ENCODE measurements at regions not wholly inside any gene's neighbourhood (a gene's known extent, or its start where the extent isn't known, plus 50 kb on each side); places are given as distances from the start of the nearest gene placed in this dataset.

DNA sequence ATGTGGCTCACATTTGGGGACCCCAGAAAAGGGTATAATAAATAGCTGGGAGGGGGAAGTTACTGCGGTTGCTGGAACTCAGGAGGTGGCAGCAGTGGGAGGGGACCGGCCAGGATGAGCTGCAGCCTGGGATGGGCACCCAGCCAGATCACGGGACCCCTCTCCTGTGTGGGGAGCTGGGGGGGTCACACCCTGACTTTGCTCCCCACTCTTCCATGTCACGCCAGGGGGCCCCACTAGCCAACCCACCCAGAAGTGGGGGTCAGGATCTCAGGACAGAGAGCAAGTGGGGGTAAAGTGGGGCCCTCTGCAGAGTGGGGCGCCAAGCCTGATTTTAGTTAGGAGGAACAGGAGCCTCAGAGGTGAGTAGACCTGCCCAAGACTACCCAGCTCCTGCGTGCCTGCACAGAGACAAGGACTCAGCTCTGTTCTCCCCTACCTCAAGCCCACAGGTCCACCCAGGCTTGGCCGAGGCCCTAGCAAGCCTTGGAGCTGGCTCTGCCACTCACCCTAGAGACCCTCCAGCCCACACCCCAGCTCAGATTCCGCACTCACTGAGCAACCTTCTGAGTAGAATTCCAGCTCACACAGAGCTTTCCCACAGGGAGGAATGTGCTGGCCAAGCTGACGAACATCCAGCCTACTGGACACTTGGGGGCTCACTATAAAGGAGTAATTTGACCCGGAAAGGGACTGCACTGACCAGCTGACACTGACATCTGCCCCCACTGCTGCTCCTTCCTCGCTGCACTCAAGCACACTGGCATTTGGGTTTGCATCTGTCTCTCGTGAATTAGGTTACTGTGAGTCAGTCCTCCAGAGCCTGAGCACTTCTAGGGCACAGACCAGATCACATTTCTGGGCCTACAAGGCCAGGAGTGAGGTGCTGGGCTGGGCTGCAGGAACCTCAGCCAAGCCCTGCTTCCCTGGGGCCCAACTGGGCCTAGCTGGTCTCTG, 310.1 kb downstream of the C16orf95 start:
- H3K79me2 ChIP-seq (ENCODE audit: control insufficient read depth, insufficient read depth, low read length), result no peaks in the 10 kb centered on the region
- H3K4me1 ChIP-seq (ENCODE audit: control insufficient read depth, extremely low read depth, insufficient read depth, low read length), result no peaks in the 10 kb centered on the region
- peak in 1 of 2 donors; percentile 17 for DNase-seq (ENCODE audit: low read depth in 2 of 2)
- no peaks in the 10 kb centered on the region for H3K27me3 ChIP-seq (ENCODE audit: control insufficient read depth, insufficient read depth, low read length)
- TF ChIP-seq, protein P1, sequence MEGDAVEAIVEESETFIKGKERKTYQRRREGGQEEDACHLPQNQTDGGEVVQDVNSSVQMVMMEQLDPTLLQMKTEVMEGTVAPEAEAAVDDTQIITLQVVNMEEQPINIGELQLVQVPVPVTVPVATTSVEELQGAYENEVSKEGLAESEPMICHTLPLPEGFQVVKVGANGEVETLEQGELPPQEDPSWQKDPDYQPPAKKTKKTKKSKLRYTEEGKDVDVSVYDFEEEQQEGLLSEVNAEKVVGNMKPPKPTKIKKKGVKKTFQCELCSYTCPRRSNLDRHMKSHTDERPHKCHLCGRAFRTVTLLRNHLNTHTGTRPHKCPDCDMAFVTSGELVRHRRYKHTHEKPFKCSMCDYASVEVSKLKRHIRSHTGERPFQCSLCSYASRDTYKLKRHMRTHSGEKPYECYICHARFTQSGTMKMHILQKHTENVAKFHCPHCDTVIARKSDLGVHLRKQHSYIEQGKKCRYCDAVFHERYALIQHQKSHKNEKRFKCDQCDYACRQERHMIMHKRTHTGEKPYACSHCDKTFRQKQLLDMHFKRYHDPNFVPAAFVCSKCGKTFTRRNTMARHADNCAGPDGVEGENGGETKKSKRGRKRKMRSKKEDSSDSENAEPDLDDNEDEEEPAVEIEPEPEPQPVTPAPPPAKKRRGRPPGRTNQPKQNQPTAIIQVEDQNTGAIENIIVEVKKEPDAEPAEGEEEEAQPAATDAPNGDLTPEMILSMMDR (conservative IDR thresholded peaks at IDR 0.05 in 1 of 2, IDR thresholded peaks at IDR 0.05 in 1 of 2; ENCODE audit: low read depth in 1 of 2, low read length in 2 of 2), result no peak
- no peak for TF ChIP-seq EZH2 (IDR thresholded peaks at IDR 0.05; ENCODE audit: low read length, missing control alignments)
- H4K20me1 ChIP-seq (ENCODE audit: control insufficient read depth, extremely low read depth, insufficient read depth, low read length), result no peaks in the 10 kb centered on the region
- no peaks in the 10 kb centered on the region for H3K36me3 ChIP-seq (ENCODE audit: control insufficient read depth, insufficient read depth, low read length)
- H2AFZ ChIP-seq (ENCODE audit: low read length), result no peak overlapping the region
- H3K4me3 ChIP-seq (replicated peaks in 1 of 4; ENCODE audit: control extremely low read depth in 1 of 4, insufficient read depth in 1 of 4, low read depth in 3 of 4, low read length in 4 of 4), result no peak overlapping the region
- no peaks in the 10 kb centered on the region for H3K9me3 ChIP-seq (ENCODE audit: control insufficient read depth, insufficient read depth, low read depth, low read length)
- no peak overlapping the region for H3K9ac ChIP-seq (ENCODE audit: insufficient read depth, low read length)
- H3K4me2 ChIP-seq (ENCODE audit: extremely low read depth, insufficient read depth, low read length), result no peak overlapping the region
- H3K27ac ChIP-seq (ENCODE audit: insufficient read depth, low read length), result no peak overlapping the region

DNA sequence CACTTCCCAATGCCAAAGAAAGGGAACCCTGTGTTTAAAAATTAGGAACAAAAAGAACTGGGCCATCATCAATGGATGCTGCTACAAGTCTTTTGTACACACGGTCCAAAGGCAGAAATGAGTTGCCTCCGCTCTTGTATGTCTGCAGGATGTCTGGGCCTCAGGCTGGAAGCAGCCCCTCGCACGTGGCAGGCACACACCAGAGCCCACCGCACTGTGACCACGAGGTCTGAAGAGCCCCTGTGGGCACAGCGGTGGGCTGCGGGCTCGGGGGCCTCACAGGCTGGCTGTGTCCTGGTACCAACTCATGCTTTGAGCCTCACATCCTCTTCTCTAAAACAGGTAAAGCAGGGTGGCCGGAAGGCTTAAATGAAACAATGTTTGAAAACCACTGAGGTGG, 309.3 kb downstream of the C16orf95 start:
- Histone ChIP-seq H3K79me2 (ENCODE audit: control insufficient read depth, insufficient read depth, low read length) (no peaks in the 10 kb centered on the region), H3K9me3 (ENCODE audit: control insufficient read depth, insufficient read depth, low read depth, low read length) (no peaks in the 10 kb centered on the region), H3K9ac (ENCODE audit: insufficient read depth, low read length) (no peak overlapping the region), H3K27ac (ENCODE audit: insufficient read depth, low read length) (no peak overlapping the region), H2AFZ (ENCODE audit: low read length) (no peak overlapping the region), H3K4me2 (ENCODE audit: extremely low read depth, insufficient read depth, low read length) (no peak overlapping the region), H3K4me3 (replicated peaks in 1 of 4; ENCODE audit: control extremely low read depth in 1 of 4, insufficient read depth in 1 of 4, low read depth in 3 of 4, low read length in 4 of 4) (no peak overlapping the region), H4K20me1 (ENCODE audit: control insufficient read depth, extremely low read depth, insufficient read depth, low read length) (no peaks in the 10 kb centered on the region), H3K27me3 (ENCODE audit: control insufficient read depth, insufficient read depth, low read length) (no peaks in the 10 kb centered on the region), H3K36me3 (ENCODE audit: control insufficient read depth, insufficient read depth, low read length) (no peaks in the 10 kb centered on the region), H3K4me1 (ENCODE audit: control insufficient read depth, extremely low read depth, insufficient read depth, low read length) (no peaks in the 10 kb centered on the region)
- TF ChIP-seq, protein P1 (conservative IDR thresholded peaks at IDR 0.05 in 1 of 2, IDR thresholded peaks at IDR 0.05 in 1 of 2; ENCODE audit: low read depth in 1 of 2, low read length in 2 of 2), result no peak
- no peak for TF ChIP-seq EZH2 (IDR thresholded peaks at IDR 0.05; ENCODE audit: low read length, missing control alignments)
- DNase-seq (ENCODE audit: low read depth in 2 of 2), result no peak

DNA sequence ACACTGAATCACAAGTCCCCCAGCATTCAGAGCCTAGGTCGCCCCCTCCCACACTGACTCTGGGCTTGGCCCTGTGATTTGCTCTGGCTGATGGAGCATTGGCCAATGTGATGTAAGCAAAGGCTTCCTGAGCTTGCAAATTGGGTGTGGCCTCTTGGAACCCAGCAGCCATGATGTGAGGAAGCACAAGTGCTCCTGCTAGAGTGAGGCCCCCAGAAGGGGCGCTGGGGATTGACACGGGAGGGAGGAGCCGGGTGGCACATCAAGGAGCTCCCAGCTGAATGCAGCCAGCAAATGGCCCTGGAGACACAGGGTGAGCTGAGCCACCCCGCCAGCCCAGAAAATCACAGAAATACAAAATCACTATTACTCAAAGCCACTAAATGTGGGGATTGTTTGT, 308.5 kb downstream of the C16orf95 start:
- Histone ChIP-seq H4K20me1 (ENCODE audit: control insufficient read depth, extremely low read depth, insufficient read depth, low read length) (no peaks in the 10 kb centered on the region), H3K9ac (ENCODE audit: insufficient read depth, low read length) (no peak overlapping the region), H3K79me2 (ENCODE audit: control insufficient read depth, insufficient read depth, low read length) (no peaks in the 10 kb centered on the region), H3K9me3 (ENCODE audit: control insufficient read depth, insufficient read depth, low read depth, low read length) (no peaks in the 10 kb centered on the region), H3K27me3 (ENCODE audit: control insufficient read depth, insufficient read depth, low read length) (no peaks in the 10 kb centered on the region), H3K27ac (ENCODE audit: insufficient read depth, low read length) (no peak overlapping the region), H3K36me3 (ENCODE audit: control insufficient read depth, insufficient read depth, low read length) (no peaks in the 10 kb centered on the region), H2AFZ (ENCODE audit: low read length) (no peak overlapping the region), H3K4me1 (ENCODE audit: control insufficient read depth, extremely low read depth, insufficient read depth, low read length) (no peaks in the 10 kb centered on the region), H3K4me3 (replicated peaks in 1 of 4; ENCODE audit: control extremely low read depth in 1 of 4, insufficient read depth in 1 of 4, low read depth in 3 of 4, low read length in 4 of 4) (no peak overlapping the region), H3K4me2 (ENCODE audit: extremely low read depth, insufficient read depth, low read length) (no peak overlapping the region)
- TF ChIP-seq, protein P1 (conservative IDR thresholded peaks at IDR 0.05 in 1 of 2, IDR thresholded peaks at IDR 0.05 in 1 of 2; ENCODE audit: low read depth in 1 of 2, low read length in 2 of 2), result no peak
- no peak for TF ChIP-seq EZH2 (IDR thresholded peaks at IDR 0.05; ENCODE audit: low read length, missing control alignments)
- no peak for DNase-seq (ENCODE audit: low read depth in 2 of 2)
